ENCODE measurements at regions not wholly inside any gene's neighbourhood (a gene's known extent, or its start where the extent isn't known, plus 50 kb on each side); places are given as distances from the start of the nearest gene placed in this dataset.

- Histone ChIP-seq H3K4me3 (no peak overlapping the region), H3K27ac (no peak overlapping the region), H3K9me3 (no peaks in the 10 kb centered on the region), H3K36me3 (no peaks in the 10 kb centered on the region), H3K4me1 (peaks cover 0 to 4% (median under 1%) of the 10 kb centered on the region in 4 donors), H3K27me3 (no peaks in the 10 kb centered on the region)
- 82 to 86% methylated on average over 5 of the region's 5 CpGs for WGBS, 2 donors
- TF ChIP-seq EP300 (IDR thresholded peaks at IDR 0.05) (no peak), POLR2A (IDR thresholded peaks at IDR 0.05) (no peak)
- TF ChIP-seq, protein P1, sequence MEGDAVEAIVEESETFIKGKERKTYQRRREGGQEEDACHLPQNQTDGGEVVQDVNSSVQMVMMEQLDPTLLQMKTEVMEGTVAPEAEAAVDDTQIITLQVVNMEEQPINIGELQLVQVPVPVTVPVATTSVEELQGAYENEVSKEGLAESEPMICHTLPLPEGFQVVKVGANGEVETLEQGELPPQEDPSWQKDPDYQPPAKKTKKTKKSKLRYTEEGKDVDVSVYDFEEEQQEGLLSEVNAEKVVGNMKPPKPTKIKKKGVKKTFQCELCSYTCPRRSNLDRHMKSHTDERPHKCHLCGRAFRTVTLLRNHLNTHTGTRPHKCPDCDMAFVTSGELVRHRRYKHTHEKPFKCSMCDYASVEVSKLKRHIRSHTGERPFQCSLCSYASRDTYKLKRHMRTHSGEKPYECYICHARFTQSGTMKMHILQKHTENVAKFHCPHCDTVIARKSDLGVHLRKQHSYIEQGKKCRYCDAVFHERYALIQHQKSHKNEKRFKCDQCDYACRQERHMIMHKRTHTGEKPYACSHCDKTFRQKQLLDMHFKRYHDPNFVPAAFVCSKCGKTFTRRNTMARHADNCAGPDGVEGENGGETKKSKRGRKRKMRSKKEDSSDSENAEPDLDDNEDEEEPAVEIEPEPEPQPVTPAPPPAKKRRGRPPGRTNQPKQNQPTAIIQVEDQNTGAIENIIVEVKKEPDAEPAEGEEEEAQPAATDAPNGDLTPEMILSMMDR (IDR thresholded peaks at IDR 0.05) = no peak
- no peak for DNase-seq (ENCODE audit: low spot score in 2 of 2)
These were observed 53.3 kb upstream of the KSR1 start for GRCh38 chr17:27402943-27403342.

DNA sequence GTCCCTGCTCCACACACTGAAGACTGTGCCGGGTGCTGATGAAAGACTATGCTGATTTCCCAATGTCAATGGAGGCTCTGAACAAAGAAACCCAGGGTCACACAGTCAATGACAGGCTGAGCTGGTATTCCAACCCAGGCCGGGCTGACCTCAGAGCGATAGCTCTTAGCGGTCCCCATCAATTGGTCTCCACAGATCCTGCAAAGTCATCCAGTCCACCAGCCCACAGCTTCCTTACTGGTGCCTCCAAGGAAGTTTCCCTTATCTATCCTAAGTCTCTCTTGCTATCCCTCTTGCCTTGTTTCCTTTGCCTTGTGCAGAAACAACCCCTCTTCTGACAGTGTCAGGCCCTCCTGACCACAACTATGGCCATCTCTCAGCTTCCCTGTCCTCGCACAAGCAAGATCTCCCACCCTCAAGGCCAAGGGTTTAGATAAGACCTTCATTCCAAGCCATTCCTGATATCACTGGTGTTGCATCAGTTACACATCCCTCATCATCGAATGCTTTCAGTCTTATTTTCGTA lies 52.7 kb upstream of the KSR1 start:
- Histone ChIP-seq H3K4me3 (no peak overlapping the region), H3K4me1 (peaks cover 0 to 10% (median 4%) of the 10 kb centered on the region in 4 donors), H3K9me3 (no peaks in the 10 kb centered on the region), H3K27me3 (no peaks in the 10 kb centered on the region), H3K36me3 (no peaks in the 10 kb centered on the region), H3K27ac (no peak overlapping the region)
- WGBS, 2 donors = 71 to 84% methylated on average over 7 of the region's 7 CpGs
- no peak for DNase-seq (ENCODE audit: low spot score in 2 of 2)
- TF ChIP-seq POLR2A (IDR thresholded peaks at IDR 0.05) = no peak
- no peak for TF ChIP-seq EP300 (IDR thresholded peaks at IDR 0.05)
- TF ChIP-seq, protein P1 (IDR thresholded peaks at IDR 0.05) = no peak

DNA sequence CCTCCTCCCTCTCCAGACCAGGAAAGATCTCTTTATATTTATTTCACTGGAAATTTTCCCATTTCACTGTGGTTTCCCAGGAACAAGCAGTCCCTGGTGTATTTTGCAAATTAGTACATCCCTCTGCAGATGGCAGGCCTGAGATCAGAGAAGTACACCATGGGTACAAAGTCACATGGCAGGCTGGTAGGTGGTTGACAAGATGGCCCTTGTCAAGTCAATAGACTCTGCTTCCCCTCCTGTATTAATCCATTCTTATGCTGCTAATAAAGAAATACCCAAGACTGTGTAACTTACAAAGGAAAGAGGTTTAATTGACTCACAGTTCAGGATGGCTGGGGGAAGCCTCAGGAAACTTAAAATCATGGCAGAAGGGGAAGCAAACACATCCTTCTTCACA lies 51.6 kb upstream of the KSR1 start:
- Histone ChIP-seq H3K9me3 (no peaks in the 10 kb centered on the region), H3K27me3 (no peaks in the 10 kb centered on the region), H3K36me3 (no peaks in the 10 kb centered on the region), H3K27ac (no peak overlapping the region), H3K4me1 (peaks cover 0 to 16% (median 6%) of the 10 kb centered on the region in 4 donors), H3K4me3 (no peak overlapping the region)
- no peak for DNase-seq (ENCODE audit: low spot score in 2 of 2)
- TF ChIP-seq POLR2A (IDR thresholded peaks at IDR 0.05) (no peak), EP300 (IDR thresholded peaks at IDR 0.05) (no peak)
- TF ChIP-seq, protein P1 (IDR thresholded peaks at IDR 0.05) = no peak

Measured in tibial nerve (tissue), 4 donors.